ENCODE measurements at regions not wholly inside any gene's neighbourhood (a gene's known extent, or its start where the extent isn't known, plus 50 kb on each side); places are given as distances from the start of the nearest gene placed in this dataset.

DNA sequence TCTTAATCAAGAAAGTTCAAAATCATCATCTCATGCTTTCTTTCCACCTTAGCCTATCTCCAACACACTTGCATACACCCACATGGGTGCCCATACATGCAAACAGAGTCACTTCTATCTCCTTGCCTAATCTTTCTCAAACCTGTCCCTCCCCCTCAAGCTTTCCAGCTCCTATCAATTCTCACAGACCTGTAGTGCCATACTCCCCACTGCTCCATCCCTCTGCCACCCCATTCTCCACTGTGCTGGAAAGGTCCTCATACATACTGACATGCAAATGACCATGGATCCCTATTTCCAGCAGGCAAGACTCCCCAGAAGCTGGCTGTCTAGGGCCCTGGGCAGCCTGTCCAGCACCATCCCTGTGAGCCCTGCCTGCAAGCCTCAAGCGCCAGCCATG lies 320.4 kb upstream of the CCL2 start:
- no peak for TF ChIP-seq RAD21 (IDR thresholded peaks at IDR 0.05; ENCODE audit: low read depth)
- TF ChIP-seq, protein P1, sequence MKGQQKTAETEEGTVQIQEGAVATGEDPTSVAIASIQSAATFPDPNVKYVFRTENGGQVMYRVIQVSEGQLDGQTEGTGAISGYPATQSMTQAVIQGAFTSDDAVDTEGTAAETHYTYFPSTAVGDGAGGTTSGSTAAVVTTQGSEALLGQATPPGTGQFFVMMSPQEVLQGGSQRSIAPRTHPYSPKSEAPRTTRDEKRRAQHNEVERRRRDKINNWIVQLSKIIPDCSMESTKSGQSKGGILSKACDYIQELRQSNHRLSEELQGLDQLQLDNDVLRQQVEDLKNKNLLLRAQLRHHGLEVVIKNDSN (IDR thresholded peaks at IDR 0.05): no peak

DNA sequence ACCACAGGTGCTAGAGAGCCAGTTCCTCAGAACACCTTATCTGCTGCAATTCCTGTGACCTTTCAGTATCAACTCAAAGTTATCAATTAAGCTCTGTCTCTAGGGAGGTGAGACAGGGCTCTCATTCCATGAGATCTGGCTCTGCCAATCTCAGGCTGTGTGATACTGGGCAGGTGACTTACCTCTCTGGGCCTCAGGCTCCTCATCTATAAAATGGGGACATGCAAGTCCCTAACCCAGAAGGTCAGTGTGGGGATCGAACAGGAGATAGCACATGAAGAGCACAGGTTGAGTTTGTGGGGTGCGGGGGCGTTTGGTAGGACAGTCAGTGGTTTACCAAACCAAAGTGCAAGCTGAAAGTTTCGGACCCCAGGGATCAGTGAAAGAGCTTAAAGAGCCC lies 319.3 kb upstream of the CCL2 start:
- TF ChIP-seq FOXM1 (IDR thresholded peaks at IDR 0.05; ENCODE audit: borderline replicate concordance, low read depth): no peak
- TF ChIP-seq, protein P1 (IDR thresholded peaks at IDR 0.05): no peak
- TF ChIP-seq, protein P2, sequence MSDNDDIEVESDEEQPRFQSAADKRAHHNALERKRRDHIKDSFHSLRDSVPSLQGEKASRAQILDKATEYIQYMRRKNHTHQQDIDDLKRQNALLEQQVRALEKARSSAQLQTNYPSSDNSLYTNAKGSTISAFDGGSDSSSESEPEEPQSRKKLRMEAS (IDR thresholded peaks at IDR 0.05): no peak
- TF ChIP-seq RAD21 (IDR thresholded peaks at IDR 0.05; ENCODE audit: low read depth): no peak
- TF ChIP-seq TEAD4 (IDR thresholded peaks at IDR 0.05): no peak
- no peak for TF ChIP-seq EP300 (IDR thresholded peaks at IDR 0.05; ENCODE audit: borderline replicate concordance)
- no peak for TF ChIP-seq YY1 (IDR thresholded peaks at IDR 0.05; ENCODE audit: low read depth)
- no peak for TF ChIP-seq CREB1 (IDR thresholded peaks at IDR 0.05; ENCODE audit: low read depth)
- TF ChIP-seq CEBPB (IDR thresholded peaks at IDR 0.05): no peak
- TF ChIP-seq TCF12 (IDR thresholded peaks at IDR 0.05; ENCODE audit: low read depth): no peak
- TF ChIP-seq ZBTB7A (IDR thresholded peaks at IDR 0.05; ENCODE audit: low read depth): no peak
- TF ChIP-seq, protein P3, sequence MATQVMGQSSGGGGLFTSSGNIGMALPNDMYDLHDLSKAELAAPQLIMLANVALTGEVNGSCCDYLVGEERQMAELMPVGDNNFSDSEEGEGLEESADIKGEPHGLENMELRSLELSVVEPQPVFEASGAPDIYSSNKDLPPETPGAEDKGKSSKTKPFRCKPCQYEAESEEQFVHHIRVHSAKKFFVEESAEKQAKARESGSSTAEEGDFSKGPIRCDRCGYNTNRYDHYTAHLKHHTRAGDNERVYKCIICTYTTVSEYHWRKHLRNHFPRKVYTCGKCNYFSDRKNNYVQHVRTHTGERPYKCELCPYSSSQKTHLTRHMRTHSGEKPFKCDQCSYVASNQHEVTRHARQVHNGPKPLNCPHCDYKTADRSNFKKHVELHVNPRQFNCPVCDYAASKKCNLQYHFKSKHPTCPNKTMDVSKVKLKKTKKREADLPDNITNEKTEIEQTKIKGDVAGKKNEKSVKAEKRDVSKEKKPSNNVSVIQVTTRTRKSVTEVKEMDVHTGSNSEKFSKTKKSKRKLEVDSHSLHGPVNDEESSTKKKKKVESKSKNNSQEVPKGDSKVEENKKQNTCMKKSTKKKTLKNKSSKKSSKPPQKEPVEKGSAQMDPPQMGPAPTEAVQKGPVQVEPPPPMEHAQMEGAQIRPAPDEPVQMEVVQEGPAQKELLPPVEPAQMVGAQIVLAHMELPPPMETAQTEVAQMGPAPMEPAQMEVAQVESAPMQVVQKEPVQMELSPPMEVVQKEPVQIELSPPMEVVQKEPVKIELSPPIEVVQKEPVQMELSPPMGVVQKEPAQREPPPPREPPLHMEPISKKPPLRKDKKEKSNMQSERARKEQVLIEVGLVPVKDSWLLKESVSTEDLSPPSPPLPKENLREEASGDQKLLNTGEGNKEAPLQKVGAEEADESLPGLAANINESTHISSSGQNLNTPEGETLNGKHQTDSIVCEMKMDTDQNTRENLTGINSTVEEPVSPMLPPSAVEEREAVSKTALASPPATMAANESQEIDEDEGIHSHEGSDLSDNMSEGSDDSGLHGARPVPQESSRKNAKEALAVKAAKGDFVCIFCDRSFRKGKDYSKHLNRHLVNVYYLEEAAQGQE (IDR thresholded peaks at IDR 0.05; ENCODE audit: low read depth): no peak
- no peak for TF ChIP-seq EGR1 (IDR thresholded peaks at IDR 0.05)
- TF ChIP-seq NFIC (IDR thresholded peaks at IDR 0.05): no peak
- no peak for TF ChIP-seq TAF1 (IDR thresholded peaks at IDR 0.05; ENCODE audit: low read depth)

DNA sequence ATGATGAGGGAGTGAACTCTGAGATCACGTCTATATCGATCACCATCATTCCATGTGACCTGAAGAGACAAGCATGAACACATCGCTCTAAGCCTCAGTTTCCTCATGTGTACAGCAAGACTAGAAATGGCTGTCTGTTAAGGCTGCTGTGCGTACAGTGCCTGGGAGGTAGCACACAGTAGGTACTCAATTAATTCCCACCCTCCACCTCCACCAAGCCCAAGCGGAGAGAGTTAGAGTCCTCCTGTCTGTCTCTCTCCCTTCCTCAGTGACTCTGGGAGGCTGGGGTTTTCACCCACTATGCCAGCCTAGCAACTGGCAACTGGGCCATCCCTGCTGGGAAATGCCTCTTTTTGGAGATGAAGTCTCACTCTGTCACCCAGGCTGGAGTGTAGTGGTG lies 318.3 kb upstream of the CCL2 start:
- TF ChIP-seq EGR1 (IDR thresholded peaks at IDR 0.05): no peak
- TF ChIP-seq ZBTB7A (IDR thresholded peaks at IDR 0.05; ENCODE audit: low read depth): no peak
- TF ChIP-seq CREB1 (IDR thresholded peaks at IDR 0.05; ENCODE audit: low read depth): no peak
- no peak for TF ChIP-seq TCF12 (IDR thresholded peaks at IDR 0.05; ENCODE audit: low read depth)
- TF ChIP-seq FOXM1 (IDR thresholded peaks at IDR 0.05; ENCODE audit: borderline replicate concordance, low read depth): no peak
- no peak for TF ChIP-seq TAF1 (IDR thresholded peaks at IDR 0.05; ENCODE audit: low read depth)
- no peak for TF ChIP-seq YY1 (IDR thresholded peaks at IDR 0.05; ENCODE audit: low read depth)
- TF ChIP-seq RAD21 (IDR thresholded peaks at IDR 0.05; ENCODE audit: low read depth): no peak
- no peak for TF ChIP-seq TEAD4 (IDR thresholded peaks at IDR 0.05)
- TF ChIP-seq, protein P1 (IDR thresholded peaks at IDR 0.05): no peak
- no peak for TF ChIP-seq NFIC (IDR thresholded peaks at IDR 0.05)
- TF ChIP-seq, protein P3 (IDR thresholded peaks at IDR 0.05; ENCODE audit: low read depth): no peak
- TF ChIP-seq EP300 (IDR thresholded peaks at IDR 0.05; ENCODE audit: borderline replicate concordance): no peak

DNA sequence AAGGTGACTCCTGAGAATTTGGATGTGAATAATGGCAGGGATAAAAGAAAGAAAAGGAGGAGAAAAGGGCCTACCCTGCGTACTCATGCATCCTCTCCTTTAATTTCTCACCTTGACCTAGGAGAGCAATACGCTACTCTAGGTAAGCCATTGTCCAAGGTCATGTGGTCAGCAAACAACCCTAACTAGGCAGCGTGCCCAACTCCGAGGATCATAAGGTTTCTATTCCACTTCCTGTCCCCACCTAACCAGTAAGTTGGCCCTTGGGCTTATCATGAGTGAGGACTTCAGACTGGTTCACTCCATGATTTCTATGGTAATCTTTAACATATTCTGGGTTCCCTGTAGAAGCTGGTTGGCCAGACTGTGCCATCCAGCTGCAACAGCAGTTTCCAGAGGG lies 315.1 kb upstream of the CCL2 start:
- TF ChIP-seq EP300 (IDR thresholded peaks at IDR 0.05; ENCODE audit: borderline replicate concordance): no peak
- TF ChIP-seq CEBPB (IDR thresholded peaks at IDR 0.05): no peak
- no peak for TF ChIP-seq TCF12 (IDR thresholded peaks at IDR 0.05; ENCODE audit: low read depth)
- TF ChIP-seq FOXM1 (IDR thresholded peaks at IDR 0.05; ENCODE audit: borderline replicate concordance, low read depth): no peak
- TF ChIP-seq, protein P1 (IDR thresholded peaks at IDR 0.05): no peak
- TF ChIP-seq, protein P2 (IDR thresholded peaks at IDR 0.05): no peak
- no peak for TF ChIP-seq EGR1 (IDR thresholded peaks at IDR 0.05)
- TF ChIP-seq CREB1 (IDR thresholded peaks at IDR 0.05; ENCODE audit: low read depth): no peak
- TF ChIP-seq RAD21 (IDR thresholded peaks at IDR 0.05; ENCODE audit: low read depth): no peak
- TF ChIP-seq, protein P3 (IDR thresholded peaks at IDR 0.05; ENCODE audit: low read depth): no peak
- no peak for TF ChIP-seq ZBTB7A (IDR thresholded peaks at IDR 0.05; ENCODE audit: low read depth)

Data from Ishikawa (cell line).